NCI-H1417 (cell line): ENCODE measurements at regions not wholly inside any gene's neighbourhood (a gene's known extent, or its start where the extent isn't known, plus 50 kb on each side); places are given as distances from the start of the nearest gene placed in this dataset.
"Not testable (repeated sequence)": the region's sequence is repeated elsewhere in the genome, so short reads cannot be mapped to it uniquely, and the experiment has no call there.

Experiments used
- DNase-seq, 3 experiments: peaks; one replicate each; lab custom pipeline; 2025; lab: John Stamatoyannopoulos, UW

- DNase-seq = not testable (repeated sequence)
Measured at GRCh38 chr2:111425789-111426201, 305.1 kb downstream of the BCL2L11 start.

GRCh38 chr2:111427346-111427745 lies 306.6 kb downstream of the BCL2L11 start:
- not testable (repeated sequence) for DNase-seq

- not testable (repeated sequence) for DNase-seq
Measured at GRCh38 chr2:111428915-111429314, 308.2 kb downstream of the BCL2L11 start.

GRCh38 chr2:111429353-111429752 lies 308.6 kb downstream of the BCL2L11 start:
- not testable (repeated sequence) for DNase-seq

GRCh38 chr2:111430817-111431661 lies 310.3 kb downstream of the BCL2L11 start:
- not testable (repeated sequence) for DNase-seq

GRCh38 chr2:111432423-111432822 lies 311.7 kb downstream of the BCL2L11 start:
- DNase-seq = not testable (repeated sequence)

- not testable (repeated sequence) for DNase-seq
Measured at GRCh38 chr2:111432916-111433499, 312.3 kb downstream of the BCL2L11 start.

GRCh38 chr2:111433892-111434607 lies 313.3 kb downstream of the BCL2L11 start:
- not testable (repeated sequence) for DNase-seq

GRCh38 chr2:111434608-111434939 lies 313.9 kb downstream of the BCL2L11 start:
- DNase-seq = not testable (repeated sequence)

- not testable (repeated sequence) for DNase-seq
Measured at GRCh38 chr2:111435553-111436310, 315.0 kb downstream of the BCL2L11 start.

GRCh38 chr2:111436411-111436810 lies 315.7 kb downstream of the BCL2L11 start:
- DNase-seq = not testable (repeated sequence)

- DNase-seq = not testable (repeated sequence)
Measured at GRCh38 chr2:111437288-111437990, 316.7 kb downstream of the BCL2L11 start.

GRCh38 chr2:111438161-111438560 lies 317.4 kb downstream of the BCL2L11 start:
- DNase-seq = not testable (repeated sequence)

GRCh38 chr2:111439237-111439636 lies 318.5 kb downstream of the BCL2L11 start:
- not testable (repeated sequence) for DNase-seq

- DNase-seq = not testable (repeated sequence)
Measured at GRCh38 chr2:111441614-111442013, 320.9 kb downstream of the BCL2L11 start.

GRCh38 chr2:111442767-111443454 lies 322.2 kb downstream of the BCL2L11 start:
- DNase-seq = not testable (repeated sequence)

GRCh38 chr2:111444516-111444915 lies 323.8 kb downstream of the BCL2L11 start:
- not testable (repeated sequence) for DNase-seq

- DNase-seq = not testable (repeated sequence)
Measured at GRCh38 chr2:111445191-111445929, 324.6 kb downstream of the BCL2L11 start.

GRCh38 chr2:111445941-111446340 lies 325.2 kb downstream of the BCL2L11 start:
- not testable (repeated sequence) for DNase-seq

GRCh38 chr2:111447482-111447881 lies 326.8 kb downstream of the BCL2L11 start:
- DNase-seq = not testable (repeated sequence)
